ENCODE measurements at regions not wholly inside any gene's neighbourhood (a gene's known extent, or its start where the extent isn't known, plus 50 kb on each side); places are given as distances from the start of the nearest gene placed in this dataset.
"Not testable (repeated sequence)": the region's sequence is repeated elsewhere in the genome, so short reads cannot be mapped to it uniquely, and the experiment has no call there.

GRCh38 chr22:25478111-25478510 lies 86.4 kb upstream of the GRK3 start:
- ChIA-PET CTCF (interaction anchor here (0.7 to 1.3 kb wide), 2 partner anchors 11 to 295 kb away, joined by 3 to 4 read pairs; no protein-coding TSS in a partner anchor), POLR2A (no interaction called here)
- Histone ChIP-seq H4K20me1 (replicated peaks; ENCODE audit: control insufficient read depth, extremely low read depth, insufficient read depth, low read length) (no peaks in the 10 kb centered on the region), H3K9ac (replicated peaks; ENCODE audit: extremely low read depth, insufficient read depth, low read length) (no peak overlapping the region), H3K79me2 (ENCODE audit: control insufficient read depth, insufficient read depth, low read length) (no peaks in the 10 kb centered on the region), H3K36me3 (ENCODE audit: control insufficient read depth in 2 of 2, extremely low read depth in 1 of 2, insufficient read depth in 2 of 2, low read length in 2 of 2) (no peaks in the 10 kb centered on the region), H3K4me2 (ENCODE audit: insufficient read depth, low read length) (no peak overlapping the region), H3K4me1 (ENCODE audit: control insufficient read depth, extremely low read depth, insufficient read depth, low read length) (peaks cover 10% of the 10 kb centered on the region), H3K27ac (ENCODE audit: insufficient read depth, low read depth, low read length) (no peak overlapping the region), H3K9me1 (replicated peaks; ENCODE audit: control insufficient read depth, extremely low read depth, insufficient read depth, low read length) (no peaks in the 10 kb centered on the region), H2AFZ (ENCODE audit: low read depth, low read length) (no peak overlapping the region), H3K4me3 (replicated peaks in 1 of 3; ENCODE audit: insufficient read depth in 1 of 3, low read depth in 1 of 3, low read length in 3 of 3) (no peak overlapping the region), H3K27me3 (ENCODE audit: control insufficient read depth in 2 of 2, insufficient read depth in 2 of 2, low read length in 2 of 2) (no peaks in the 10 kb centered on the region), H3K9me3 (replicated peaks; ENCODE audit: control insufficient read depth, insufficient read depth, low read length) (no peaks in the 10 kb centered on the region)
- intact Hi-C loops (cut with micrococcal nuclease), result loop anchor here (5.0 kb wide), 1 partner anchor 294 kb away; no protein-coding TSS in a partner anchor
- no peak for FAIRE-seq
- no TSS peak for BruUV-seq (replicated peaks)
- TF ChIP-seq MAX (IDR thresholded peaks at IDR 0.05; ENCODE audit: insufficient read depth, insufficient read length), result no peak
- DNase-seq (ENCODE audit: low read depth, low spot score), result no peak
- dilution Hi-C loops (cut with MboI; ENCODE audit: extremely low pct_ligation_motif_present, low sequenced_read_pairs), result no loop called here

- no TSS peak for BruUV-seq (replicated peaks)
- FAIRE-seq (no peak), DNase-seq (ENCODE audit: low read depth, low spot score) (no peak)
- no peaks in the 10 kb centered on the region for H3K9me1 ChIP-seq (replicated peaks; ENCODE audit: control insufficient read depth, extremely low read depth, insufficient read depth, low read length)
- no peaks in the 10 kb centered on the region for H3K9me3 ChIP-seq (replicated peaks; ENCODE audit: control insufficient read depth, insufficient read depth, low read length)
- no peaks in the 10 kb centered on the region for H3K36me3 ChIP-seq (ENCODE audit: control insufficient read depth in 2 of 2, extremely low read depth in 1 of 2, insufficient read depth in 2 of 2, low read length in 2 of 2)
- intact Hi-C loops (cut with micrococcal nuclease) (loop anchor here (5.0 kb wide), 1 partner anchor 294 kb away; no protein-coding TSS in a partner anchor), dilution Hi-C loops (cut with MboI; ENCODE audit: extremely low pct_ligation_motif_present, low sequenced_read_pairs) (no loop called here)
- no peaks in the 10 kb centered on the region for H3K27me3 ChIP-seq (ENCODE audit: control insufficient read depth in 2 of 2, insufficient read depth in 2 of 2, low read length in 2 of 2)
- H3K27ac ChIP-seq (ENCODE audit: insufficient read depth, low read depth, low read length), result no peak overlapping the region
- peaks cover 10% of the 10 kb centered on the region for H3K4me1 ChIP-seq (ENCODE audit: control insufficient read depth, extremely low read depth, insufficient read depth, low read length)
- ChIA-PET CTCF (interaction anchor here (0.7 to 1.3 kb wide), 2 partner anchors 11 to 294 kb away, joined by 3 to 4 read pairs; no protein-coding TSS in a partner anchor), POLR2A (no interaction called here)
- TF ChIP-seq POLR2AphosphoS5 (IDR thresholded peaks at IDR 0.05; ENCODE audit: insufficient read depth, low read depth, low read length), result no peak
- no peak for TF ChIP-seq MYC (IDR thresholded peaks at IDR 0.05; ENCODE audit: low read depth, low read length)
- TF ChIP-seq JUN (IDR thresholded peaks at IDR 0.05; ENCODE audit: borderline replicate concordance, insufficient read depth, insufficient read length, low read depth), result no peak
- TF ChIP-seq FOS (IDR thresholded peaks at IDR 0.05; ENCODE audit: borderline replicate concordance, insufficient read depth, low read length), result no peak
- TF ChIP-seq POLR2A (IDR thresholded peaks at IDR 0.05; ENCODE audit: low read depth, low read length), result no peak
- TF ChIP-seq GATA2 (IDR thresholded peaks at IDR 0.05; ENCODE audit: insufficient read depth, insufficient read length, low read depth, low read length), result no peak
- TF ChIP-seq CTCF (IDR thresholded peaks at IDR 0.05; ENCODE audit: extremely low read depth in 1 of 2, insufficient read depth in 1 of 2, low read depth in 1 of 2, low read length in 2 of 2), result no peak
- no peak for TF ChIP-seq EZH2 (IDR thresholded peaks at IDR 0.05; ENCODE audit: borderline replicate concordance, low read depth, low read length, severe bottlenecking)
- no peak for TF ChIP-seq MAX (IDR thresholded peaks at IDR 0.05; ENCODE audit: insufficient read depth, insufficient read length)
- no peak overlapping the region for H3K4me3 ChIP-seq (replicated peaks in 1 of 3; ENCODE audit: insufficient read depth in 1 of 3, low read depth in 1 of 3, low read length in 3 of 3)
- H2AFZ ChIP-seq (ENCODE audit: low read depth, low read length), result no peak overlapping the region
- no peak overlapping the region for H3K9ac ChIP-seq (replicated peaks; ENCODE audit: extremely low read depth, insufficient read depth, low read length)
- H4K20me1 ChIP-seq (replicated peaks; ENCODE audit: control insufficient read depth, extremely low read depth, insufficient read depth, low read length), result no peaks in the 10 kb centered on the region
- H3K4me2 ChIP-seq (ENCODE audit: insufficient read depth, low read length), result no peak overlapping the region
- H3K79me2 ChIP-seq (ENCODE audit: control insufficient read depth, insufficient read depth, low read length), result no peaks in the 10 kb centered on the region
Measured at GRCh38 chr22:25478528-25478927, 85.9 kb upstream of the GRK3 start.

- H2AFZ ChIP-seq (ENCODE audit: low read depth, low read length); H3K9ac ChIP-seq (replicated peaks; ENCODE audit: extremely low read depth, insufficient read depth, low read length); H3K4me1 ChIP-seq (ENCODE audit: control insufficient read depth, extremely low read depth, insufficient read depth, low read length); H3K36me3 ChIP-seq (ENCODE audit: control insufficient read depth in 2 of 2, extremely low read depth in 1 of 2, insufficient read depth in 2 of 2, low read length in 2 of 2); FAIRE-seq; H3K9me3 ChIP-seq (replicated peaks; ENCODE audit: control insufficient read depth, insufficient read depth, low read length); POLR2A ChIA-PET; H3K79me2 ChIP-seq (ENCODE audit: control insufficient read depth, insufficient read depth, low read length); H3K9me1 ChIP-seq (replicated peaks; ENCODE audit: control insufficient read depth, extremely low read depth, insufficient read depth, low read length); H3K27me3 ChIP-seq (ENCODE audit: control insufficient read depth in 2 of 2, insufficient read depth in 2 of 2, low read length in 2 of 2); H3K27ac ChIP-seq (ENCODE audit: insufficient read depth, low read depth, low read length); DNase-seq (ENCODE audit: low read depth, low spot score); H3K4me2 ChIP-seq (ENCODE audit: insufficient read depth, low read length); intact Hi-C loops (cut with micrococcal nuclease); BruUV-seq (replicated peaks); H3K4me3 ChIP-seq (replicated peaks in 1 of 3; ENCODE audit: insufficient read depth in 1 of 3, low read depth in 1 of 3, low read length in 3 of 3); CTCF ChIA-PET; dilution Hi-C loops (cut with MboI; ENCODE audit: extremely low pct_ligation_motif_present, low sequenced_read_pairs); H4K20me1 ChIP-seq (replicated peaks; ENCODE audit: control insufficient read depth, extremely low read depth, insufficient read depth, low read length): not testable (repeated sequence)
Measured at GRCh38 chr22:25480868-25481267, 83.6 kb upstream of the GRK3 start.
